ENCODE measurements at regions not wholly inside any gene's neighbourhood (a gene's known extent, or its start where the extent isn't known, plus 50 kb on each side); places are given as distances from the start of the nearest gene placed in this dataset.

DNA sequence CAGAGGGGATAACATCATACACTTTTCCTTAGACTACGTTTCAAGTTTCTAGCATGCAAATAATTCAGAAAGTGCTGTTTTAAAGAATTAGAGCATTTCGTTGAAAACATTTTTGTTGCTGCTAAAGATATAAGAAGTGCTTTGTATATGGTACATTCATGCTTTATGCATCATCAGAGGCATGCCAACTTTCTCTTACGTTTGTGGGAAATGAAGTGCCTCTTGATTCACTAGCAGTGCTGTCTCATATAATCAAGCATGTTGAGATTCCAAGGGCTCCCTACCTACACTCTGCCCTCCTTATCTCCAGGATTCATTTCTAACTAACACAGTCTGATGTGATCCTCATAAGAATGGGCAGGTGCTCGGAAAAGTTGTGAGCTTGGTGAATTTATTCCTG lies 748.6 kb upstream of the DDX18 start:
- CTCF ChIA-PET, result no interaction called here
- POLR2A ChIA-PET, result no interaction called here

DNA sequence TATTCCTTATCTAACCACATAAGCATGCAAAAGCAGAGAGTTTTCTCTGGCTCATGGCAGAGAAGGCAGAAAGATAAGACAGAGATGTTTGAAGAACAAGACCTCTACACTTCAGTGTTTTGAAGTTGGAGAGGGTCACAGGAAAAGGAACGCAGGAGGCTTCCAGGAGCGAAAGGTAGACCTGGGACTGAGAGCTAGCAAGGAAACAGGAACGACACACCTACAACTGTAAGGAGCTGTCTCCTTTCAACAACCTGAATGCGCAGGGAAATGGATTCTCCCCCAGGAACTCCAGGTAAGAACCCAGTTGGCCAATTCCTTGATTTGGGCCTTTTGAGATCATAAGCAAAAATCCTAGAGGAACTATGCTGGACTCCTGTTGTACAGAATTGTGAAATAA lies 746.6 kb upstream of the DDX18 start:
- CTCF ChIA-PET, result no interaction called here
- POLR2A ChIA-PET, result no interaction called here

DNA sequence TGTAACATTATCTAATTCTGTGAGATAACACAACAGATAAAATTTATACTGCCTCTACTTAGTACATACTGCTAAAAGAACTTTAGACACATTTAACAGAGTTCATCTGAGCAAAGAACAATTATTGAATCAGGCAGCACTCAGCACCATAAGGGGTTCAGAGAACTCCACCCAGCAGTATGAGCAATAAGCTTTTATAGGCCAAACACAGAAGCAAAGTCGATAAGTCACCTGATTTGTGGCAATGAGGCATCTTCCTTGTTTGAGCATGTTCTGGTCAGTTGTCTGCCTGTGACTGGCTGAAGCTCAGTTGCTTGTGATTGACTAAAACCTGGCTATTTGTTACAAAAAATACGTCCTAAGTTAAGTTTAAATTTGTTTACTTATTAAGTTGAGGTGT lies 746.1 kb upstream of the DDX18 start:
- POLR2A ChIA-PET, result no interaction called here
- CTCF ChIA-PET, result no interaction called here

DNA sequence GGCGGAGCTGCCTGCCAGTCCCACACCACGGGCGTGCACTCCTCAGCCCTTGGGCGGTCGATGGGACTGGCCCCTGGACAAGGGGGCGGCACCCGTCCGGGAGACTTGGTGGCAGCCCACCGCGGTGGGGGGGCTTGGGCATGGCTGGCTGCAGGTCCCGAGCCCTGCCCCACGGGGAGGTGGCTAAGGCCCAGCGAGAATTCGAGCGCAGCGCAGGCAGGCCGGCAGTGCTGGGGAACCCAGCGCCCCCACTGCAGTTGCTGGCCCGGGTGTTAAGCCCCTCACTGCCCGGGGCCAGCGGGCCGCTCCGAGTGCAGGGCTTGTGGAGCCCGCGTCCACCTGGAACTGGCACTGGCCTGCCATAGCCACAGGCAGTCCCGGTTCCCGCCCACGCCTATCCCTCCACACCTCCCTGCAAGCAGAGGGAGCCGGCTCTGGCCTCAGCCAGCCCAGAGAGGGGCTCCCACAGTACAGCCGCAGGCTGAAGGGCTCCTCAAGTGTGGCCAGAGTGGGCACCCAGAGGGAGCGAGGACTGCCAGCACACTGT lies 742.9 kb upstream of the DDX18 start:
- CTCF ChIA-PET, result no interaction called here
- POLR2A ChIA-PET, result no interaction called here

DNA sequence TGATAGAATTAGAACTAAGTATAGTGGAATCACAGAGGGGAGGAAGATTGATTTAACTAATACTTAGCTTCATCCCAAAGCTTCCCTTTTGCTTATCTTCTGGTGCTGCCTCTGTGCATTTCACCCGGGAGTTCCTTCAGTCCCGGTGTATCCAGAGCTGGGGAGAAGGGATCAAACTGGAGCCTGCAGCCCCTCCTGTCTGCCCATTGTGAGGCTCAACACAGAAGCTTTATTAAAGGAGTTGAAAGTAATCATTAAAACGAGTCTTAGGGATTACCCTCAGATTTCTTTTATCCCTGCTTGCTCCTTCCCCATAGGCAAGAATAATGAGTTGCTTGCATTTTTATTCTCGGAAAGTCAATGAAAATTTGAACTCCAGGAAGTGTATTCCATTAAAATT lies 739.7 kb upstream of the DDX18 start:
- ChIA-PET CTCF (no interaction called here), POLR2A (no interaction called here)

DNA sequence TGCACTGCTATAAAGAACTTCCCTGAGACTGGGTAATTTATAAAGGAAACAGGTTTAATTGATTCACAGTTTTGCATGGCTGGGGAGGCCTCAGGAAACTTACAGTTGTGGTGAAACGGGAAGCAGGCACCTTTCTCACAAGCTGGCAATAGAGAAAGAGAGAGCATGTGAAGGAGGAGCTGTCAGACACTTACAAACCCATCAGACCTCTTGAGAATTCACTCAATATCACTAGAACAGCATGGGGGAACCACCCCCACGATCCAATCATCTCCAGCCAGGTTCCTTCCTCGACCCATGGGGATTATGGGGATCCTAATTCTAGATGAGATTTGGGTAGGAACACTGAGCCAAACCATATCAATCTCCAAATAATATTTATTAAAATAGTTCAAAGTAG lies 729.2 kb upstream of the DDX18 start:
- POLR2A ChIA-PET, result no interaction called here
- CTCF ChIA-PET, result no interaction called here

DNA sequence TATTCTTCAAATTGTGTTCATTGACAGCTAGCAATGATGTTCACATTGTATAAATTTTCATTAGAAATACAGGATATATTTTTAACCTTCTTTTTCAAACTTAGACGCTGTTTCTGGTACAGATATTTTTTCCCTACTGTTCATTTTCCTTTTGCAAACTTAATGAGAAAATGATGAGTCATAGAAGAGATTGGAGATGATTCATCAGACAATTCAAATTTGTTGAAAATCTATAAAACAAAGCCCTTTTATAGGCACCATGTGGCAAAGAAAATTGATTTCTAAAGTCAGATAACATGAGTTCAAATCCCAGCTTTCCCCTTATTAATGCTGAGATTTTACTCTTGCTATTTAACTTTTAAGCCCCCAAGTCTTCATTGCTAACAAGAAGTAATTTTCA lies 728.8 kb upstream of the DDX18 start:
- CTCF ChIA-PET, result no interaction called here
- POLR2A ChIA-PET, result no interaction called here

DNA sequence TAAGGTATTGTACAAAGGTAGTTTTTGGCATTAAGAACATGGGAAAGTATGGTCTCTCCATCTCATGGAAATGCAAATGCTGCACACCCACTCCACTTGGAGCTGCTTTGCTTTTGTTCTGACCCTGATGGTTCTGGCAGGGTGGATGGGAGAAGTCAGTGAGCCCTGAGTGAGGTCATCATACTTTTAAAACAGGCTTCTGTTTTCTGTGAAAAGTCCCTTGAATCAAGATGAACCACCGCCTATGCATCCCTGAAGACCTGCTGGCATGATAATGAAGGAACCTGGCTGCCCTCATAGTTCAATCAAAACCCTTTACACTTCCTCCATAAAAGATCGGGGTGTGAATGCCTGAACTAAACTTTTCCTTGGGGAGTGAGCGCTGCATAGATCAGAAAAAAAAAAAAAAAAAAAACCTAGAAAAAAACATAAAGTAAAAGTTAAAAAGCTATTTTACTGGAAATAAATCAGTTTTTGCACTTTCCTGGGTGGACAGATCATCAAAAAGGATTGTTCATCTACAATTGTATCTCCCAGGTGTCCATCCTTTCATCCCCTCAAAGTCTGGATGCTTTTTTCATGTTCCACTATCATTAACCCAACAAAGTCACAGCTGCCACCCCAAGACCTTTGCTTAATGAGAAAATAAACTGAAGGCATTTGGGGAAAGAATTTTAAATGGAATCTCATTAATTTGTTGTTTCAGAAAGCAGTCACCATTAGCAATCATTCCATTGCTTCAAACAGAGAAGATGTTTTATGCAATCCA lies 728.1 kb upstream of the DDX18 start:
- POLR2A ChIA-PET, result no interaction called here
- CTCF ChIA-PET, result no interaction called here

DNA sequence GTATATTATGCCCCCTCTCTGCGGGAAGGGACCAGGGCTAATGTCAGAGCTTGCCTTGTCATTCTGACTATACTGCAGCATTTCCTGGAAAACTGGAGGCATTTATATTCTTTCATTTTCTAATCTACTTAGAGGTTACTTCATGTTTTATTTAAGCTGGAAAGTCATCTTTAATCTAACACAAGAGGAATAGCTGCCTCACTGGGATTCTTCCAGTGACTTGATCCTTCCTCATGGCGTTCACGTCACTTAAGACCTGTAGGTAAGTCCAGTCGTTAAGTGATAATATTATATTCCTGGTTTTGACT lies 727.6 kb upstream of the DDX18 start:
- CTCF ChIA-PET, result no interaction called here

DNA sequence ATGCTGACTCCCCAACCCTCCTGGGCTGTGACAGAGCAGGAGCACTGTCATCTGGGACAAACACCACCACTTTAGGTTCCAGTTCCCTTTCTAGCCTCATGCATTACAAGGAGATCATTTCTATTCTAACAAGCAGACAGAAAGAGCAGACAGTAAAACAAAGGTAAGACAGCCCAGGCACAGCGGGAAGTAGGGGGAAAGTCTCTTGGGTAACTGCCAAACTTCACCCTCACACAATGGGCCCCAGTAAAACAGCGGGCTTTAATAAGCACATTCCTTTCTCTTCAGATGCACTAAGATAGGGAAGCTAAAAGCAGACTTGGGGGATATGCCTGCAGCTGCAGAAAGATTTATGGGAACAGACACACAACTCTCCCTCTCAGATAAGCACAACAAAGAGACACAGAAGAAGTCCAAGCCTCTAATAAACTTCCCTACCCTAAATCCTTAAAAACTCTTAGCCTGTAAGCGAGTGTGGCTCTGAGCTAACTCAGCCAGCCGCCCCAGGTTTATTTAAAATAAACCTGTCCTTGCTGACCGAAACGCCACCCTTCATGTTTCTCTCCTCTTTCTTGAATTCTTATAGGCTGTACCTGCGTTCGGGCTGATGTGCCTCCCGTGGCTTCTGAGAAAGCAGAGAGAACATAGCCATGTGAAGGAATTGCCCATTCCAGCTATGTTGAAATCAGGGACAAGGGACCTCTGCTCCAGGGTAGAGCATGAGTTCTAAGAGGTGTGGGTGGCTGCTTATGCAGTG lies 726.8 kb upstream of the DDX18 start:
- ChIA-PET POLR2A (no interaction called here), CTCF (no interaction called here)

More for the DNA sequence above, 727.6 kb upstream of the DDX18 start:
- POLR2A ChIA-PET, result no interaction called here

DNA sequence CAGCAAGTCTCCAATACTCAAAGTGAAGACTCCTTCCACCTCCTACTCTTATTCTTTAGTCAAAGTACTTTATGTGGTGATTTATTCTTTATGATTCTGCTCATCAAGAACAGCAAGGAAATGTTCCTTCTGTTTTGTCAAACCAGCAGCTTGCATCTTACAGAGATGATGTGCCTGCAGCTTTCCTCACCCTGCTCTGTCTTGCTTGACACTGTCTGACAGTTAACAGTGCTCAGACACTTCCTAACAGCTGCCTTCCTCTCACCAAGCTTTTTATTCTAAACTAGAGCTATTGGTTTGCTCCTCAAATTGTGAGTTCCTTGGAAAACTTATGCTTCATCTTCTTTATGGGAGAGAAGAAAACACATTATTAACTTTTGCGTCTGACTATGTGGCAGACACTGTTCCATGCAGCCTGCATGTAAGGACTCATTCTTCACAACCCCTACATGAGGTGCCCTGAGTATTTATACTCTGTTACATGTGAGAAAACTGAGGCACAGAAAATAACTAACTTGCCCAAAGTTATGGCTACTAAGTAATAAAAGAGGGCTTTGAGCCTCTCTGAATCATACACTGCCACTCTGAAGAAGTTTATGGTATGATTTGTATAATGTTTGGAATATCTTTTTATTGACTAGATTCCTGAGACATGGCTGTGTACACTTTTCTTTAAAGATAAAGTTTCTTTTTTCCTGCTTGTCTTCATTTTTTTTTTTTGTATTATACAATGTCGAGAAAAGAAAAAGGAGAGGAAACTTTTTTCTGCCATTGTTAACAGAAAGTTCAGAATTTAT lies 723.3 kb upstream of the DDX18 start:
- POLR2A ChIA-PET, result no interaction called here
- CTCF ChIA-PET, result no interaction called here

DNA sequence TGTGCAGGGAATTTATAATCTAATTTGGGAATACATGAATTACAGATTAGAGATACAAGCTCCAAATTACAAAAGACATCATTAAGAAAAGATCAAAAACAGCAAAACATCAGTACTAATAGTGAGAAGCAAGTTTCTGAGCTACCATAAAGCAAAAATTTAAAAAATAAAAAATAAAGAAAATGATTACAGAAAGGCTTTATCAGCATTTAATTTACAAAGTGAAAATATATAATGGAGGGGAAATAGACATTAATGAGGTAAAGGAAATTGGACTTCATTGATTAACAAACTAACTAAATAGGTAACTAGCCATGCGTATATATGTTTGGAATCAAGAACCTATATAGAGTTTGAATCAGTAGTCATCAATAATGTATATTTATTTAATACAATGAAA lies 712.9 kb upstream of the DDX18 start:
- POLR2A ChIA-PET, result no interaction called here
- CTCF ChIA-PET, result no interaction called here

DNA sequence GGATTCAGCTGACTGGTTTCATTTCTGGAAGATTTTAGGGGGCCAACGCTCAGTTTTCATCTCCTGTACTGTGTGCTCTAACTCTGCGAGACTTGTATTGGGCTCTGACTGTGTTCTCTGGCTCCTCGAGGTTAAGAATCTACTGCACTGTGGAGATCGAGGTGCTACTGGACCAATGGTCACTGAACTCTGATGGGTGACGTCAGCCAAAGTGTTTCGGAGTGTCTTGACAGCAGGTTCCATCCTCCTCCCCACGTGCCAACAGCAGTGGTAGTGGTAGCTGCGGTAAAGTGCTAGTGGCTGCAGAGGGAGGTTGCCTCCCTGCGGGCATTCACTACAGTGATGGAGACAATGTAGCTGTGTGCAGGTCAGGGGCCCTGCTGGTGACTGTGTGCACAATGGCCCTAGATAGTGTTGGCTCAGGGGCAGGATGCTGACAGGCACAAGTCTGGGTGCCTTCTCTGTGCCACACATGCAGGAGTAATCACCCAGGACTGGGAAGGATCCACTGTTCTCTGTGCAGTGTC lies 705.7 kb upstream of the DDX18 start:
- ChIA-PET CTCF (no interaction called here), POLR2A (no interaction called here)

DNA sequence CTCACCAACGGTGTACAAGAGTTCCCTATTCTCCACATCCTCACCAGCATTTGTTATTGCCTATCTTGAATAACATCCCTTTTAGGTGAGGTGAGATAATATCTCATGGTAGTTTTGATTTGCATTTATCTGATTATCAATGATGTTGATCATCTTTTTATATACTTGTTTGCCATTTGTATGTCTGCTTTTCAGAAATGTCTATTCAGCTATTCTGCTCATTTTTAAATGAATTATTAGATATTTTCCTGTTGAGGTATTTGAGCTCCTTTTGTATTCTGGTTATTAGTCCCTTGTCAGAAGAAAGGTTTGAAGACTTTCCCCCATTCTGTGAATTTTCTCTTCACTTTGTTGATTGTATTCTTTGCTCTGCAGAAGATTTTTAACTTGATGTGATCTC lies 695.5 kb upstream of the DDX18 start:
- ChIA-PET CTCF (no interaction called here), POLR2A (no interaction called here)

DNA sequence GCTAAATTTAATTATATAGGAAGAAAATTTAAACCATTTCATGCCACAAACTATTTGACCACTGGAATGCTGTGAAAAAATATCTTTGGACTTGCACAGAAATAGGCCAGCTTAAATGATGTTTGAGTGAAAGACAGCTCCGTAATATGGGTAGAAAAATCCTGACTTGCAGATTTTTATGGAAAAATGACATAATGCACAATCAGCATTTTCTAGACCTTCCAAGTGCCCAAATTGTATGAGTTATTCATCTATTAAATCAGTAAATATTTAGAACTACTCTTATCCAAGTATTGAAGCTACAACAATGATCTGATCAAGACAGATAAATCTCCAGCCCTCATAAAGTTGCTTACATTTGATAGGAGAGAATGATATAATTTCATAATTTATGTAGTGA lies 691.1 kb upstream of the DDX18 start:
- ChIA-PET CTCF (no interaction called here), POLR2A (no interaction called here)

DNA sequence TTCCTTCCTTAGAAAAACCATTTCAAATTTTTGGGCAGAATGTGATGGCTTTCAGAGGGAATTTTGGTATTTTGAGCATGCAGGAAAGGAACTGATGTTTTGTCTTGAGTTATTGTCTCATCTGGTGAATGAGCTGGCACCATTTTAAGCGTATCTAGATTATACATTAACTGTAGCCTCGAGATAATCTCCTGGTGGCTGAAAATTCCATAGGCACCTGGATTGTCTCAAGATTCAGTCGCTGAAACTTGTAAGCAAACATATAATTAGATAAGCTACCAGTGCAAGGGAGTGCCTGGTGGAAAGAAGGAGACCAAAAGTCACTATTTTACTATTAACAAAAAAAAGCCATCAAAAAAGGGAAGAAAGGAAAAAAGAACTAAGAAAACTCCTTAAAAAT lies 687.8 kb upstream of the DDX18 start:
- POLR2A ChIA-PET, result no interaction called here

DNA sequence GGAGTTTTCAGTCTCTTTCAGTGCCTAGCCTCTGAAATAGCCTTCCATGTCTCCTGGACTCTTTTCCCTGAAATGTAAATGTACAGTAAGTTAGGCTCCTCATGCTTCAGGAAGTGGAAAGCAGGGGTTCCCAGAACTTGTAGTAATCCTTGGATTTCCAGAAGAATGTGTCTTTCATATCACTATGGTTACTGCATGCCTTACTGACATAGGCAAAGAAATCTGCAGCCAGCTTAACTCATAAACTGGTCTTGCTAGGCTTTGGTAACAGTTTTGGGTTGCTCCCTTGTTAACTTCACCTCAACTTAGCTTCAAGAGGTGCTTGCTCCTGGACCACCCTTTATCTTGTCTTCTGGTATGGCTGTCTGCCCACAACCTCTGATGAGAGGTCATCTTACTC lies 686.8 kb upstream of the DDX18 start:
- CTCF ChIA-PET, result no interaction called here
- POLR2A ChIA-PET, result no interaction called here

More for the DNA sequence above, 687.8 kb upstream of the DDX18 start:
- CTCF ChIA-PET, result no interaction called here

DNA sequence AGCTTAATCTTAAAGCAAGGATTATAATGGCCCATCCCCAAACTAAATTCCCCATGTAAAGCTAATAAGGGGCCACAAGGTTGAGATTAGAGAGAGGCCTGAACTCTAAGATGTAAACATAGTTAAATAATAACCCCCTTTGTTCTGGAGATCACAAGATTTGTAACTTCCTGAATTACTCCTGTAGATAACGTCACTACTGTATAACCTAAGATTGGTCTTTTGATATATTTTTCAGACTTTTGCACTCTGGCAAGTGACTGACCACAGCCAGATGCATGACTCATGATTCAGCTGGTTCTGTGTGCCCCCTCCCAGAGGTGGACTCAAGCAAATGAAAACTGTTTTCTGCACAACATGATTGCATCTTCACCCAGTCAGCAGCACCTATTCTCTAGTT lies 686.0 kb upstream of the DDX18 start:
- POLR2A ChIA-PET, result no interaction called here
- CTCF ChIA-PET, result no interaction called here

DNA sequence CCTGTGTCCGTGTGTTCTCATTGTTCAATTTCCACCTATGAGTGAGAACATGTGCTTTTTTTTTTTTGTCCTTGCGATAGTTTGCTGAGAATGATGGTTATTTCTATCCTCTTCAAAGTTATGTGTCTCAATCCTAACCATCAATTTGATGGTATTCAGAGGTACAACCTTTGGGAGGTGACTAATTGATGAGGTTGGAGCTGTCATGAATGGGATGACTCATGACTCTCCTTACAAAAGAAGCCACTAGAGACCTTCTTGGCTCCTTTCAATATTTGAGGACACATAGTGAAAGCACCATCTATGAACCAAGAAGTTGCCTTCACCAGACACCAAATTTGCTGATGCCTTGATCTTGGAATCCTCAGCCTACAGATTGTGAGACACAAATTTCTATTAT lies 677.1 kb upstream of the DDX18 start:
- POLR2A ChIA-PET, result no interaction called here
- CTCF ChIA-PET, result no interaction called here

DNA sequence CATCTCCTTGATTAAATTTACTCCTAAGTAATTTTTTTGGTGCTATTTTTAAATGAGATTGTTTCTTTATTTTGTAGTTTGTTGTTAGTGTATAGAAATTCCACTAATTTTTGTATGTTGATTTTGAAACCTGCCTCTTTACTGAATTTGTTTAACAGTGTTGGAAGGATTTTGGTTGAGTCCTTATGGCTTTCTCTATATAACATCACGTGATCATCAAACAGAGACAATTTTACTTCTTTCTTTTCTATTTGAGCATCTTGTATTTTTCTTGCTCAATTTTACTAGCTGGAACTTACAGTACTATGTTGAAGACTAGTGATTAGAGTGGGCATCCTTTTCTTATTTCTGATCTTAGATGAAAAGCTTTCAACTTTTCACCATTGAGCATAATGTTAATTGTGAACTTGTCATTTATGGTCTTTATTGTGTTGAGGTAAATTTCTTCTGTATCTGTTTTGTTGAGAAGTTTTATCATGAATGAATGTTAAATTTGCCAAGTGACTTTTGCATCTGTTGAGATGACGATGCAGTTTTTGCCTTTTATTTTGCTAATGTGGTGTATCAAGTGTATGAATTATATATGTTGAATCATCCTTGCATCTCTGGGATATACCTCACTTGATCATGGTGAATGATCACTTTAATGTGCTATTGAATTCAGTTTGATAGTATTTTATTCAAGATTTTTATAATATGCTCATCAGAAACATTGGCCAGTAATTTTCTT lies 645.3 kb upstream of the DDX18 start:
- ChIA-PET CTCF (no interaction called here), POLR2A (no interaction called here)
